ENCODE measurements at regions not wholly inside any gene's neighbourhood (a gene's known extent, or its start where the extent isn't known, plus 50 kb on each side); places are given as distances from the start of the nearest gene placed in this dataset.

GRCh38 chr11:134665188-134665535, 253.1 kb upstream of the B3GAT1 start (continued):
- TF ChIP-seq KIAA2018 (CRISPR knock-in tag; IDR thresholded peaks at IDR 0.05; ENCODE audit: borderline replicate concordance) (no peak), HIC2 (CRISPR knock-in tag; IDR thresholded peaks at IDR 0.05; ENCODE audit: low read depth) (no peak), USF2 (IDR thresholded peaks at IDR 0.05; ENCODE audit: low read depth, low read length) (no peak), USF2 (CRISPR knock-in tag; IDR thresholded peaks at IDR 0.05; ENCODE audit: borderline replicate concordance) (no peak), TBL1XR1 (IDR thresholded peaks at IDR 0.05; ENCODE audit: borderline replicate concordance, low read length, partially characterized antibody) (no peak), SMAD3 (CRISPR knock-in tag; IDR thresholded peaks at IDR 0.05) (no peak), SMYD3 (CRISPR knock-in tag; IDR thresholded peaks at IDR 0.05) (no peak), NR2F2 (IDR thresholded peaks at IDR 0.05; ENCODE audit: borderline replicate concordance, low read depth) (no peak), FIP1L1 (IDR thresholded peaks at IDR 0.05; ENCODE audit: borderline replicate concordance, insufficient read depth, low read depth, low read length) (no peak), GRHL1 (CRISPR knock-in tag; conservative IDR thresholded peaks at IDR 0.05) (no peak), NCOA2 (CRISPR knock-in tag; IDR thresholded peaks at IDR 0.05) (no peak), SP2 (CRISPR knock-in tag; IDR thresholded peaks at IDR 0.05) (no peak)
